Ovary (tissue), 7 donors: ENCODE measurements at regions not wholly inside any gene's neighbourhood (a gene's known extent, or its start where the extent isn't known, plus 50 kb on each side); places are given as distances from the start of the nearest gene placed in this dataset.

Experiments
- DNase-seq, 5 donors: peaks; one replicate each; pipeline ENCODE4 v3.0.0-alpha.2; 2019 to 2020
- H3K27ac ChIP-seq, 2 donors: fragments of 200-600 bp; one replicate each; pipeline versions ENCODE4 v1.5.1 to v1.8.0; 2019 to 2022
- H3K27me3 ChIP-seq: fragments of 200-600 bp; one replicate; pipeline ENCODE4 v1.8.0; 2022
- H3K36me3 ChIP-seq: fragments of 200-600 bp; sonication (generic); one replicate; pipeline ENCODE4 v1.5.1; 2019
- H3K4me1 ChIP-seq: one replicate; pipeline ENCODE4 v1.8.1; 2013; ENCODE audit warnings: mild to moderate bottlenecking, moderate library complexity; ENCODE audit not compliant: insufficient read depth
- H3K4me3 ChIP-seq: fragments of 200-600 bp; sonication (generic); one replicate; pipeline ENCODE4 v1.5.1; 2017
- H3K9me3 ChIP-seq, 2 donors: fragments of 200-600 bp in 1 of 2; sonication (generic) in 1 of 2; one replicate each; pipeline versions ENCODE4 v1.5.1 to v1.8.1; 2013 to 2019; ENCODE audit warnings: mild to moderate bottlenecking in 1 of 2, moderate library complexity in 1 of 2
- CTCF ChIP-seq, 3 donors: fragments of 450-650 bp in 2 of 3; fragments of 200-600 bp in 1 of 3; IDR thresholded peaks; one replicate each; pipeline versions ENCODE4 v1.5.1 to v1.8.0; 2016 to 2022; ENCODE audit warnings: antibody characterized with exemption in 3 of 3, mild to moderate bottlenecking in 1 of 3
- EP300 ChIP-seq: sonication (generic); formaldehyde crosslinking; IDR thresholded peaks from one replicate; pipeline ENCODE4 v1.6.1; 2017; ENCODE audit warnings: antibody characterized with exemption
- POLR2A ChIP-seq: fragments of 450-650 bp; IDR thresholded peaks from one replicate; pipeline ENCODE4 v1.6.1; 2017; ENCODE audit warnings: antibody characterized with exemption, mild to moderate bottlenecking, moderate library complexity
- WGBS, 3 donors: extraction: QIAGEN DNeasy Blood & Tissue Kit in 1 of 3; methylation state at CpG; one replicate each; pipeline versions ENCODE4 v1.1.5 to v1.1.7; 2013 to 2017; 5-methylcytosine and 5-hydroxymethylcytosine counted together
- intact Hi-C, 4 donors: fragments of 100-400 bp; cut with DNase I; formaldehyde crosslinking; loops; one replicate each; pipeline versions ENCODE4 v1.11.0 to v1.15.1; 2022 to 2023
- donor health status: DM: no; HTN: no; CAD: no; lungs with moderate emphysema.
- donor health status: DM: no; HTN: no; CAD: no.
- donor health status: Bipolar disorder and iron deficiency.
- donor health status: DM: no; HTN: no; CAD: no.
- donor health status: DM: yes; HTN: yes; CAD: no.

GRCh38 chr6:143585241-143585640 is 73.7 kb upstream of the FUCA2 start:
- DNase-seq: no peak
- Histone ChIP-seq H3K27me3 (no peaks in the 10 kb centered on the region), H3K4me3 (no peak overlapping the region), H3K9me3 (no peaks in the 10 kb centered on the region), H3K36me3 (no peaks in the 10 kb centered on the region), H3K4me1 (no peaks in the 10 kb centered on the region), H3K27ac (no peak overlapping the region)
- TF ChIP-seq POLR2A (no peak), CTCF (IDR thresholded peaks at IDR 0.05) (no peak), EP300 (no peak)
- intact Hi-C loops: no loop called here
- WGBS, 3 donors: 98 to 100% (median 100%) methylated on average over 1 of the region's 1 CpG

GRCh38 chr6:143583542-143584327 is 72.2 kb upstream of the FUCA2 start:
- no peak overlapping the region for H3K27ac ChIP-seq
- 90 to 95% (median 95%) methylated on average over 5 of the region's 5 CpGs for WGBS, 3 donors
- no peak overlapping the region for H3K4me3 ChIP-seq
- DNase-seq: no peak
- no peaks in the 10 kb centered on the region for H3K9me3 ChIP-seq
- intact Hi-C loops: no loop called here
- no peaks in the 10 kb centered on the region for H3K36me3 ChIP-seq
- TF ChIP-seq EP300 (no peak), POLR2A (no peak), CTCF (IDR thresholded peaks at IDR 0.05) (no peak)
- H3K4me1 ChIP-seq: no peaks in the 10 kb centered on the region
- no peaks in the 10 kb centered on the region for H3K27me3 ChIP-seq

- H3K9me3 ChIP-seq: no peaks in the 10 kb centered on the region
- no peak for DNase-seq
- H3K36me3 ChIP-seq: no peaks in the 10 kb centered on the region
- H3K4me1 ChIP-seq: no peaks in the 10 kb centered on the region
- TF ChIP-seq POLR2A (no peak), CTCF (IDR thresholded peaks at IDR 0.05) (no peak)
- no peaks in the 10 kb centered on the region for H3K27me3 ChIP-seq
- intact Hi-C loops: no loop called here
- no peak overlapping the region for H3K27ac ChIP-seq
- 61 to 74% (median 64%) methylated on average over 3 of the region's 3 CpGs for WGBS, 3 donors
- H3K4me3 ChIP-seq: no peak overlapping the region
These were observed 70.4 kb upstream of the FUCA2 start for GRCh38 chr6:143581835-143582480.

- no peak overlapping the region for H3K4me3 ChIP-seq
- no peaks in the 10 kb centered on the region for H3K9me3 ChIP-seq
- no peaks in the 10 kb centered on the region for H3K4me1 ChIP-seq
- no peak for DNase-seq
- intact Hi-C loops: loop anchor here in 1 of 4 donors (5.0 to 10.0 kb wide), 2 partner anchors 265 to 433 kb away; partner anchors contain the start of gene LTV1
- H3K36me3 ChIP-seq: no peaks in the 10 kb centered on the region
- H3K27ac ChIP-seq: no peak overlapping the region
- no peaks in the 10 kb centered on the region for H3K27me3 ChIP-seq
- TF ChIP-seq POLR2A: no peak
- TF ChIP-seq EP300: no peak
- TF ChIP-seq CTCF (IDR thresholded peaks at IDR 0.05): no peak
- WGBS, 3 donors: 44 to 56% (median 53%) methylated on average over 8 of the region's 8 CpGs
These were observed 68.2 kb upstream of the FUCA2 start for GRCh38 chr6:143579703-143580102.
